ENCODE measurements at regions not wholly inside any gene's neighbourhood (a gene's known extent, or its start where the extent isn't known, plus 50 kb on each side); places are given as distances from the start of the nearest gene placed in this dataset.

DNA sequence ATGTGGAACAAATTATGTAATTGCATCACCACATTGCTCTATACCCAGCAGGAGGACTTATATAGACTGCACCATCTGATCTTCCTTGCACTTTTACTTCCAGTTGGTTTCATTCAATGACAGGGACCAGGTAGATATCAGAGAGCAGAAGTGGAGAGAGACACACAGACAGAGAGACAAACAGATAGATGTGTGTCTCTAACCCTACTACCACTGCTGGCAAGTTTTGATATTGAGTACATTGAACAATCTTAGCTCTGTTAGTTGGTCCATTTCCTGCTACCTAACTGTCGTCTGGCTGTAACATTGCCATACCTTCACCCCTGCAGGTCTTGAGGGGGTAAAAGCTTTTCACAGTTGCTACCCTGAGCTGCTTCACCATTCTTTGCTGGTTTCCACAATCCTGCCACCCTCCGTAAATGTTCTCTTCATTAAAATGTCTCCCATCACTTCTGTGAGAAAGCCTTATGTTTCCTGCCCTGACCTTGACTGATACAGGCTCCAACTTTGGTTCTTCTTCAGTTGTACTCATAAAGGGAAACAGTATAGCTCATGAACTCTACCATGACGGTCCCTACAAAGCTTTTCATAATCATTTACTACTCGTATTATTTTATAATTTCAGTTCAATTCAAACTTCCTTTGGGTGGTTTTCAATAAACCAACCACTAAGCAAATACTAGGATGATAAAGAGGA is 62.3 kb upstream of the ITGA4 start:
- ATAC-seq (peak; percentile 40), DNase-seq (no peak)
- Histone ChIP-seq H3K4me1 (ENCODE audit: low read depth) (no peaks in the 10 kb centered on the region), H3K4me3 (no peak overlapping the region), H3K36me3 (ENCODE audit: low read depth) (no peaks in the 10 kb centered on the region), H3K9me3 (no peaks in the 10 kb centered on the region)
- TF ChIP-seq, protein P1, sequence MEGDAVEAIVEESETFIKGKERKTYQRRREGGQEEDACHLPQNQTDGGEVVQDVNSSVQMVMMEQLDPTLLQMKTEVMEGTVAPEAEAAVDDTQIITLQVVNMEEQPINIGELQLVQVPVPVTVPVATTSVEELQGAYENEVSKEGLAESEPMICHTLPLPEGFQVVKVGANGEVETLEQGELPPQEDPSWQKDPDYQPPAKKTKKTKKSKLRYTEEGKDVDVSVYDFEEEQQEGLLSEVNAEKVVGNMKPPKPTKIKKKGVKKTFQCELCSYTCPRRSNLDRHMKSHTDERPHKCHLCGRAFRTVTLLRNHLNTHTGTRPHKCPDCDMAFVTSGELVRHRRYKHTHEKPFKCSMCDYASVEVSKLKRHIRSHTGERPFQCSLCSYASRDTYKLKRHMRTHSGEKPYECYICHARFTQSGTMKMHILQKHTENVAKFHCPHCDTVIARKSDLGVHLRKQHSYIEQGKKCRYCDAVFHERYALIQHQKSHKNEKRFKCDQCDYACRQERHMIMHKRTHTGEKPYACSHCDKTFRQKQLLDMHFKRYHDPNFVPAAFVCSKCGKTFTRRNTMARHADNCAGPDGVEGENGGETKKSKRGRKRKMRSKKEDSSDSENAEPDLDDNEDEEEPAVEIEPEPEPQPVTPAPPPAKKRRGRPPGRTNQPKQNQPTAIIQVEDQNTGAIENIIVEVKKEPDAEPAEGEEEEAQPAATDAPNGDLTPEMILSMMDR (IDR thresholded peaks at IDR 0.05), result no peak
- intact Hi-C loops (cut with DNase I, micrococcal nuclease), result no loop called here

DNA sequence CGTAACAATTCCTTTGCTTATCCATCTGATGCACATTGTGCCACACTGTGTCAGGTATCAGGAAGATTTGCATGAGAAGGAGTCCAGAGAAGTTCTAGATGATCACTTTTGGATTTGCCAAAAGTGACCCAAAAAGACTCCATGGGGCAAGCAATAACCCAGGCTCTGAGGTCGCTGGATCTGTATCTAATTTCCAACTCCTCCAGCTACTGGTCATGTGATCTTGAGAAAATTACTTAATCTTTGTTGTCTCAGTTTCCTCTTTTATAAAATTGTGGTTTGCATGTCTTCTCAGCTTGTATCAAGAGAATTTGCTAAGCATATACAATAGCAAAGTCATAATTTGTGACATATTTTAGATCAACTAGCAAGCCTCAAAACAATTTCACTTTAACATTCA is 61.3 kb upstream of the ITGA4 start:
- no peak for DNase-seq
- no peaks in the 10 kb centered on the region for H3K9me3 ChIP-seq
- ATAC-seq, result no peak
- intact Hi-C loops (cut with DNase I, micrococcal nuclease), result no loop called here
- no peaks in the 10 kb centered on the region for H3K4me1 ChIP-seq (ENCODE audit: low read depth)
- no peaks in the 10 kb centered on the region for H3K36me3 ChIP-seq (ENCODE audit: low read depth)
- H3K4me3 ChIP-seq, result no peak overlapping the region
- TF ChIP-seq, protein P1 (IDR thresholded peaks at IDR 0.05), result no peak

DNA sequence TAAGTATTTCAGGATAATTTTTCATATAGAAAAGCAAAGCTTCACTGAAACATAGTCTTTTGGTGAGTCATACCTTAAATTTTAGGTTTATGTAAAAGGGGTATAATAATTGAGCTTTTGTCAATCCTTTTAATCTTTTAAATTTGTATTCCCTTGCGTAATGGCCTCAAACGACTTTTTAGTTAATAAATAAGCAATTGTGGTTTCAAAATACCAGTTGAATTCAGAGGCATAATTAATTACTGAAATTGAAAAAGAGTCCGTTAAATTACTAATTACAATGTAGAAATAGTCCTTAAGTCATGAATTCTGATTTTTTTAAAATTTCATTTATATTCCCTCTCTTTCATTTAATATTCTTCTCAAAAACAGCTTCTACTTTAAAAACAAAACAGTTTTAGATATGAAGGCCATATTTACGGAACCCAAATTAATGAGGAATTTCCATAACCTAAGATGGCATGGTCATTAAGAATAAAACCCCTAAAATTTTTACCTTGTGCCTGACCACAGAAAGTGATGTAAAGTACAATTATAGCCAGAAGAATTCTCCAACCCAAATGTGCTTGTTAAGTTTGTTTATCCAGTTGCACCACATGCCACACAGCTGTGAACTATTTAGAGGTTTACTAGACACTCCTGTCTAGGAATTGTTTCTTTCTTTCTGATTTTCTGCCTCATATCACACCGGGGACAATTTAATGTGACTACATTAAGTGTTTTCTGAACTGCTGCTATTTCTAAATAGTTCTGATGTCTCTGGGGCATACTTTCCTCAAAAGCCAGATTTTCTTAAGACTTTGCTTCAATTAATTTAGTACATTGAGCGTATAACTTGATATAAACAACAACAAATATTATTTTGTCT is 60.7 kb upstream of the ITGA4 start:
- no peak for DNase-seq
- Histone ChIP-seq H3K36me3 (ENCODE audit: low read depth) (no peaks in the 10 kb centered on the region), H3K9me3 (no peaks in the 10 kb centered on the region), H3K4me1 (ENCODE audit: low read depth) (no peaks in the 10 kb centered on the region), H3K4me3 (no peak overlapping the region)
- TF ChIP-seq, protein P1 (IDR thresholded peaks at IDR 0.05), result no peak
- no peak for ATAC-seq
- intact Hi-C loops (cut with DNase I, micrococcal nuclease), result no loop called here

DNA sequence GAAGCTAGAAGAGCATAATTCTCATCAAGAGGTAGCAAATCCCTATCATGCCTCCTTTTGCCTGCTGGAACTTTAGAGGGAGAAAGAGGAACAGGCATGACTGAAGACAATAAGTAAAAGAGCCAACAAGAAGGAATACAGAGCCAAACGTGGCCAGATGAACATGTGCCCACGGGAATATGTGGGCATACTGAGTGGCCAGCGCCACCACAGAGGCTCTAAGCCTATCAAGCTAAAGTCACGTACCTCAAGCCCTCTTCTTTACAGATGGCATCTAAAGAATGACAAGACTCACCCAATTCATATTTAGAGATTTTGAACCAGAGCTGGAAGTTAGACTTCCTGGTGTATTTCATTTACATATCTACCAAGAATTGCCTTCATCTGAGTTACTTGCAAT is 59.9 kb upstream of the ITGA4 start:
- no peaks in the 10 kb centered on the region for H3K9me3 ChIP-seq
- no peak for ATAC-seq
- intact Hi-C loops (cut with DNase I, micrococcal nuclease), result no loop called here
- no peak overlapping the region for H3K4me3 ChIP-seq
- H3K36me3 ChIP-seq (ENCODE audit: low read depth), result no peaks in the 10 kb centered on the region
- DNase-seq, result no peak
- TF ChIP-seq, protein P1 (IDR thresholded peaks at IDR 0.05), result no peak
- no peaks in the 10 kb centered on the region for H3K4me1 ChIP-seq (ENCODE audit: low read depth)

DNA sequence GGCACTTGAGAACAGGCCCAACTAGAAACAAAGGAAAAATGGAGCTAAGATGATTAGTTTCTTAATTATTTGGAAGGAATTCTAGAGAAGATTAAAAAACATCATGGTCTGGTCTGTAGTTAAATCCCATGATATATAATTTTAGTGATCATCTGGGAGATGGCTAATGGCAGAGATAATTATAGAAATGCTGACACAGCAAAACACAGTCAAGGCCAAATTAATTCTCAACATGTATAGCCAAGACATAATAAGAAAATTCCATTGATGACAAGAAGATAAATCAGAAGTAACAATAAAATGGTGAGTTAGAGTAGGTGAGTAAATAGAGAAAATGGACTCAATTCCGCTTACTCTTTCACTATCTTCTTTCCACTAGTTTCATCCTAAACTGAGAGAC is 59.2 kb upstream of the ITGA4 start:
- DNase-seq, result no peak
- Histone ChIP-seq H3K9me3 (no peaks in the 10 kb centered on the region), H3K4me1 (ENCODE audit: low read depth) (no peaks in the 10 kb centered on the region), H3K4me3 (no peak overlapping the region), H3K36me3 (ENCODE audit: low read depth) (no peaks in the 10 kb centered on the region)
- ATAC-seq, result no peak
- TF ChIP-seq, protein P1 (IDR thresholded peaks at IDR 0.05), result no peak
- intact Hi-C loops (cut with DNase I, micrococcal nuclease), result no loop called here

Data from mucosa of descending colon (tissue), 3 donors.